OCI-LY7 (cell line): ENCODE measurements at regions not wholly inside any gene's neighbourhood (a gene's known extent, or its start where the extent isn't known, plus 50 kb on each side); places are given as distances from the start of the nearest gene placed in this dataset.

ENCODE experiments used
- EZH2phosphoT487 ChIP-seq: fragments of 200-600 bp; sonication (generic); IDR thresholded peaks from 2 replicates; pipeline ENCODE4 v1.6.1; 2018; ENCODE audit warnings: low read depth, borderline replicate concordance, mild to moderate bottlenecking, mixed run types, antibody characterized with exemption, low read length, moderate library complexity, mixed read lengths
- TF ChIP-seq, protein P1 (sequence below): fragments of 200-600 bp; sonication (generic); conservative IDR thresholded peaks from 2 replicates; pipeline ENCODE4 v1.5.1; 2014; ENCODE audit warnings: mild to moderate bottlenecking, antibody characterized with exemption, low read length, moderate library complexity, mixed read lengths

DNA sequence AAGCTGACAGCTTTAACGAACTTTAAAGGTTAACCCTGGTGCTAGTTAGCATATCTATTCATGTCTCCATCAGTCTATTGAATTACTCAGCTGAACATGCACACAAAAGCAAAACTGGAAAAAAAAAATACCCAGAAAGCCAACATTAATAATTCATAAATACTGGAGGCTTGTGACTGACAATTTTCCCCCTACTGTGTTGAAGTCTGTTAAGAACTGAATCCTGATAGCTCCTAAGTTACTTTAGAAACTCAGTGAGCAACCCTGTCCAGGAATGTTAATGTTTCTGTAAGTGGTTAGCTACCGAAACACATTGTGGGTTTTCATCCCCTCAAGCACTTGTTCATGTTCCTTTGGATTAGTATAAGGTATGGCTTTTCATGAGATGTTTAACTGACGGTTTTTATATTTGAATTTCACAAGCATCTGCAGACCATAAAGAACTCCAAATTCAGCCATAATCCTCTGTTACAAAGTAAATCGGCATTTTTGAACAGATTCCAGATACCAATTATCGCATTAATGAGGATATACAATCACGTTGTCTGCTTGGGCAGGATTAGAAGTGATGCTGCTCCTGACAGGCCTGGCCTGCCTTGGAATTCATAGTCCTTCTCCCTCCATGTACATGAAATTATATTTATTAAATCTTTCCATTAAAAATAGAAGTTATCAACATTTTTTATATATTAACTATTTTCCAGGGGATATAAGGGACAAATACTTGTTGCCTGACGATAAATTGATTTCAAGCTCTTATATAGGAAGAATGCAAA, 331.2 kb downstream of the TLE4 start:
- TF ChIP-seq, protein P1, sequence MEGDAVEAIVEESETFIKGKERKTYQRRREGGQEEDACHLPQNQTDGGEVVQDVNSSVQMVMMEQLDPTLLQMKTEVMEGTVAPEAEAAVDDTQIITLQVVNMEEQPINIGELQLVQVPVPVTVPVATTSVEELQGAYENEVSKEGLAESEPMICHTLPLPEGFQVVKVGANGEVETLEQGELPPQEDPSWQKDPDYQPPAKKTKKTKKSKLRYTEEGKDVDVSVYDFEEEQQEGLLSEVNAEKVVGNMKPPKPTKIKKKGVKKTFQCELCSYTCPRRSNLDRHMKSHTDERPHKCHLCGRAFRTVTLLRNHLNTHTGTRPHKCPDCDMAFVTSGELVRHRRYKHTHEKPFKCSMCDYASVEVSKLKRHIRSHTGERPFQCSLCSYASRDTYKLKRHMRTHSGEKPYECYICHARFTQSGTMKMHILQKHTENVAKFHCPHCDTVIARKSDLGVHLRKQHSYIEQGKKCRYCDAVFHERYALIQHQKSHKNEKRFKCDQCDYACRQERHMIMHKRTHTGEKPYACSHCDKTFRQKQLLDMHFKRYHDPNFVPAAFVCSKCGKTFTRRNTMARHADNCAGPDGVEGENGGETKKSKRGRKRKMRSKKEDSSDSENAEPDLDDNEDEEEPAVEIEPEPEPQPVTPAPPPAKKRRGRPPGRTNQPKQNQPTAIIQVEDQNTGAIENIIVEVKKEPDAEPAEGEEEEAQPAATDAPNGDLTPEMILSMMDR = no peak
- TF ChIP-seq EZH2phosphoT487 = no peak
